ENCODE measurements at regions not wholly inside any gene's neighbourhood (a gene's known extent, or its start where the extent isn't known, plus 50 kb on each side); places are given as distances from the start of the nearest gene placed in this dataset.

- no peak for TF ChIP-seq CTCF (IDR thresholded peaks at IDR 0.05 in 8 of 11, conservative IDR thresholded peaks at IDR 0.05 in 3 of 11)
- TF ChIP-seq POLR2A (IDR thresholded peaks at IDR 0.05) = no peak
- TF ChIP-seq POLR2AphosphoS5 (IDR thresholded peaks at IDR 0.05) = no peak
Observed at GRCh38 chrX:21194526-21194925, 179.7 kb upstream of the CNKSR2 start.
